Panc1 (cell line): ENCODE measurements at regions not wholly inside any gene's neighbourhood (a gene's known extent, or its start where the extent isn't known, plus 50 kb on each side); places are given as distances from the start of the nearest gene placed in this dataset.

ENCODE experiments used
- ATAC-seq: fragments of 200-7000 bp; cut with Tn5 transposase; 2 replicates; pipeline ENCODE4 v1.9.1; 2020; ENCODE audit warnings: mild to moderate bottlenecking, moderate library complexity
- BruUV-seq: library from RNA; stranded (reverse); fragments of 400-500 nt; replicated peaks from 2 replicates; lab custom pipeline; 2021; lab: Mats Ljungman, UMichigan
- CTCF ChIA-PET: fragments of 300-600 bp; sonication (Branson Sonifier 250); formaldehyde crosslinking; loops from one replicate; lab custom pipeline; 2022; ENCODE audit warnings: antibody characterized with exemption; lab: Charles Lee
- POLR2A ChIA-PET: fragments of 300-600 bp; sonication (Branson Sonifier 250); formaldehyde crosslinking; loops from one replicate; lab custom pipeline; 2022; ENCODE audit warnings: antibody characterized with exemption; lab: Charles Lee
- DNase-seq: peaks from one replicate; pipeline ENCODE4 v3.0.0-alpha.2; 2010; ENCODE audit warnings: low read depth, low spot score
- H3K27ac ChIP-seq: 2 replicates; pipeline ENCODE4 v1.5.1; 2011; ENCODE audit warnings: mild to moderate bottlenecking, low read length, inconsistent platforms
- H3K27me3 ChIP-seq: fragments of 200-500 bp; sonication (Bioruptor generic); 2 replicates; pipeline ENCODE4 v1.6.0; 2014; ENCODE audit warnings: low read length, inconsistent platforms; ENCODE audit not compliant: control insufficient read depth, insufficient read depth
- H3K36me3 ChIP-seq: fragments of 200-500 bp; sonication (Bioruptor generic); 2 replicates; pipeline ENCODE4 v1.5.1; 2014; ENCODE audit warnings: inconsistent platforms, mild to moderate bottlenecking, low read length, moderate library complexity; ENCODE audit not compliant: control insufficient read depth, insufficient read depth
- H3K4me1 ChIP-seq: 2 replicates; pipeline ENCODE4 v1.5.1; 2011; ENCODE audit warnings: inconsistent platforms, mild to moderate bottlenecking, low read length, moderate library complexity; ENCODE audit not compliant: control insufficient read depth, insufficient read depth
- H3K4me3 ChIP-seq, 2 experiments: 2 replicates each; pipeline ENCODE4 v1.5.1; 2011 to 2012; ENCODE audit warnings: low read depth in 2 of 2, low read length in 2 of 2, mild to moderate bottlenecking in 2 of 2, inconsistent platforms in 1 of 2, moderate library complexity in 1 of 2
- H3K9me3 ChIP-seq: fragments of 200-500 bp; sonication (Bioruptor generic); 2 replicates; pipeline ENCODE4 v1.5.1; 2014; ENCODE audit warnings: low read depth, mild to moderate bottlenecking, inconsistent platforms, low read length, moderate library complexity; ENCODE audit not compliant: control insufficient read depth, insufficient read depth
- POLR2AphosphoS5 ChIP-seq: IDR thresholded peaks from 2 replicates; pipeline ENCODE4 v1.6.1; 2012; ENCODE audit warnings: mild to moderate bottlenecking, low read depth, low read length, moderate library complexity
- SIN3A ChIP-seq: IDR thresholded peaks from 2 replicates; pipeline ENCODE4 v1.6.1; 2012; ENCODE audit warnings: low read depth, mild to moderate bottlenecking, low read length, moderate library complexity, borderline replicate concordance; ENCODE audit not compliant: insufficient read depth
- TCF7L2 ChIP-seq: IDR thresholded peaks from 2 replicates; pipeline ENCODE4 v1.6.1; 2011; ENCODE audit warnings: mild to moderate bottlenecking, low read depth, low read length, inconsistent platforms
- in situ Hi-C: cut with HindIII; loops from 2 replicates; pipeline ENCODE4 v1.10.0; 2016; ENCODE audit warnings: low sequenced_read_pairs, low pct_unique_long_range_greater_than_20kb
- intact Hi-C: fragments of 100-400 bp; cut with micrococcal nuclease; formaldehyde crosslinking; loops from one replicate; pipeline ENCODE4 v1.10.0; 2022; ENCODE audit not compliant: unreplicated experiment
- TF ChIP-seq, protein P1 (sequence below): fragments of 450-650 bp; IDR thresholded peaks from 2 replicates; pipeline ENCODE4 v1.5.1; 2017; ENCODE audit warnings: mild to moderate bottlenecking
- TF ChIP-seq, protein P2 (sequence below), 2 experiments: IDR thresholded peaks; 2 replicates each; pipeline ENCODE4 v1.6.1; 2011 to 2012; ENCODE audit warnings: low read depth in 2 of 2, control low read depth in 1 of 2, low read length in 1 of 2, mild to moderate bottlenecking in 1 of 2, moderate library complexity in 1 of 2; ENCODE audit not compliant: insufficient read depth in 1 of 2

- CTCF ChIA-PET, result no interaction called here
- Histone ChIP-seq H3K27ac (no peak overlapping the region), H3K4me1 (no peaks in the 10 kb centered on the region), H3K27me3 (no peaks in the 10 kb centered on the region), H3K36me3 (no peaks in the 10 kb centered on the region), H3K4me3 (no peak overlapping the region), H3K9me3 (no peaks in the 10 kb centered on the region)
- DNase-seq, result no peak
- ATAC-seq, result no peak
- in situ Hi-C loops (no loop called here), intact Hi-C loops (no loop called here)
- POLR2A ChIA-PET, result no interaction called here
- BruUV-seq, result no TSS peak
- TF ChIP-seq, protein P1, sequence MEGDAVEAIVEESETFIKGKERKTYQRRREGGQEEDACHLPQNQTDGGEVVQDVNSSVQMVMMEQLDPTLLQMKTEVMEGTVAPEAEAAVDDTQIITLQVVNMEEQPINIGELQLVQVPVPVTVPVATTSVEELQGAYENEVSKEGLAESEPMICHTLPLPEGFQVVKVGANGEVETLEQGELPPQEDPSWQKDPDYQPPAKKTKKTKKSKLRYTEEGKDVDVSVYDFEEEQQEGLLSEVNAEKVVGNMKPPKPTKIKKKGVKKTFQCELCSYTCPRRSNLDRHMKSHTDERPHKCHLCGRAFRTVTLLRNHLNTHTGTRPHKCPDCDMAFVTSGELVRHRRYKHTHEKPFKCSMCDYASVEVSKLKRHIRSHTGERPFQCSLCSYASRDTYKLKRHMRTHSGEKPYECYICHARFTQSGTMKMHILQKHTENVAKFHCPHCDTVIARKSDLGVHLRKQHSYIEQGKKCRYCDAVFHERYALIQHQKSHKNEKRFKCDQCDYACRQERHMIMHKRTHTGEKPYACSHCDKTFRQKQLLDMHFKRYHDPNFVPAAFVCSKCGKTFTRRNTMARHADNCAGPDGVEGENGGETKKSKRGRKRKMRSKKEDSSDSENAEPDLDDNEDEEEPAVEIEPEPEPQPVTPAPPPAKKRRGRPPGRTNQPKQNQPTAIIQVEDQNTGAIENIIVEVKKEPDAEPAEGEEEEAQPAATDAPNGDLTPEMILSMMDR, result no peak
- TF ChIP-seq, protein P2, sequence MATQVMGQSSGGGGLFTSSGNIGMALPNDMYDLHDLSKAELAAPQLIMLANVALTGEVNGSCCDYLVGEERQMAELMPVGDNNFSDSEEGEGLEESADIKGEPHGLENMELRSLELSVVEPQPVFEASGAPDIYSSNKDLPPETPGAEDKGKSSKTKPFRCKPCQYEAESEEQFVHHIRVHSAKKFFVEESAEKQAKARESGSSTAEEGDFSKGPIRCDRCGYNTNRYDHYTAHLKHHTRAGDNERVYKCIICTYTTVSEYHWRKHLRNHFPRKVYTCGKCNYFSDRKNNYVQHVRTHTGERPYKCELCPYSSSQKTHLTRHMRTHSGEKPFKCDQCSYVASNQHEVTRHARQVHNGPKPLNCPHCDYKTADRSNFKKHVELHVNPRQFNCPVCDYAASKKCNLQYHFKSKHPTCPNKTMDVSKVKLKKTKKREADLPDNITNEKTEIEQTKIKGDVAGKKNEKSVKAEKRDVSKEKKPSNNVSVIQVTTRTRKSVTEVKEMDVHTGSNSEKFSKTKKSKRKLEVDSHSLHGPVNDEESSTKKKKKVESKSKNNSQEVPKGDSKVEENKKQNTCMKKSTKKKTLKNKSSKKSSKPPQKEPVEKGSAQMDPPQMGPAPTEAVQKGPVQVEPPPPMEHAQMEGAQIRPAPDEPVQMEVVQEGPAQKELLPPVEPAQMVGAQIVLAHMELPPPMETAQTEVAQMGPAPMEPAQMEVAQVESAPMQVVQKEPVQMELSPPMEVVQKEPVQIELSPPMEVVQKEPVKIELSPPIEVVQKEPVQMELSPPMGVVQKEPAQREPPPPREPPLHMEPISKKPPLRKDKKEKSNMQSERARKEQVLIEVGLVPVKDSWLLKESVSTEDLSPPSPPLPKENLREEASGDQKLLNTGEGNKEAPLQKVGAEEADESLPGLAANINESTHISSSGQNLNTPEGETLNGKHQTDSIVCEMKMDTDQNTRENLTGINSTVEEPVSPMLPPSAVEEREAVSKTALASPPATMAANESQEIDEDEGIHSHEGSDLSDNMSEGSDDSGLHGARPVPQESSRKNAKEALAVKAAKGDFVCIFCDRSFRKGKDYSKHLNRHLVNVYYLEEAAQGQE (IDR thresholded peaks at IDR 0.05; ENCODE audit: insufficient read depth in 1 of 2, low read depth in 2 of 2, low read length in 1 of 2), result no peak
- no peak for TF ChIP-seq TCF7L2
- TF ChIP-seq POLR2AphosphoS5, result no peak
- TF ChIP-seq SIN3A, result no peak
Observed at GRCh38 chr10:9545073-9545472, 1472.6 kb upstream of the CELF2 start.

- TF ChIP-seq POLR2AphosphoS5, result no peak
- TF ChIP-seq, protein P2 (IDR thresholded peaks at IDR 0.05; ENCODE audit: insufficient read depth in 1 of 2, low read depth in 2 of 2, low read length in 1 of 2), result no peak
- TF ChIP-seq, protein P1, result no peak
- no peak for TF ChIP-seq SIN3A
- no peak for TF ChIP-seq TCF7L2
- no peak for DNase-seq
- Histone ChIP-seq H3K4me1 (no peaks in the 10 kb centered on the region), H3K27me3 (no peaks in the 10 kb centered on the region), H3K36me3 (no peaks in the 10 kb centered on the region), H3K9me3 (0 out of 2 replicates have a peak, but pooled peaks cover 3% of the 10 kb centered on the region), H3K4me3 (no peak overlapping the region), H3K27ac (no peak overlapping the region)
- no TSS peak for BruUV-seq
- ChIA-PET CTCF (no interaction called here), POLR2A (no interaction called here)
- ATAC-seq, result no peak
- intact Hi-C loops (no loop called here), in situ Hi-C loops (no loop called here)
Observed at GRCh38 chr10:9547936-9548904, 1469.5 kb upstream of the CELF2 start.
